Fibroblast of pulmonary artery (primary cell): ENCODE measurements at regions not wholly inside any gene's neighbourhood (a gene's known extent, or its start where the extent isn't known, plus 50 kb on each side); places are given as distances from the start of the nearest gene placed in this dataset.

Source experiments
- DNase-seq: peaks from one replicate; pipeline ENCODE4 v3.0.0-alpha.2; 2010; ENCODE audit warnings: low read depth
- H3K4me3 ChIP-seq: replicated peaks from 2 replicates; pipeline ENCODE4 v1.5.1; 2011; ENCODE audit warnings: low read depth, mild to moderate bottlenecking, control low read depth, low read length, moderate library complexity
- CTCF ChIP-seq: IDR thresholded peaks from 2 replicates; pipeline ENCODE4 v1.5.1; 2011; ENCODE audit warnings: mild to moderate bottlenecking, control low read depth, low read length, inconsistent platforms; ENCODE audit errors: missing control alignments

- DNase-seq, result peak; percentile 88
- TF ChIP-seq CTCF, result no peak
- H3K4me3 ChIP-seq, result no peak overlapping the region
Measured at GRCh38 chr3:99394831-99395778, 243.3 kb upstream of the COL8A1 start.

DNA sequence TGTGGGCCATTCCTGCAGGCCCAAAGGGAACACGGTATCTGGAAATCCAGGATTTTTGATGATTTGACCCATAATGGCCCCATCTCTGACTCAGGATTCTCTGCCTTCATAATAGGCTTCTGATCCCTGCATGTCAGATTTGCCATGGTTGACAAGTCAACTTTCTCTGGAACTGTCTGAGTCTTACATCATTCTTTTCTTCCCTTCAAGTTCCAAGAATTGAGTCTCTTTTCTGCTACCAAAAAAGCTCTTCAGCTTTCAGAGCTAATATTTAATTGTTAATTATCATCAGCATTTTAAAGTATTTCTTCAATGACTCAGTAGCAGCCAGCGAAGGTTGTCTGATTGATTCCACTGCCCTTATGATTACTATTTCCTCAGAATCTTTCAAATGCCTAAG lies 244.4 kb upstream of the COL8A1 start:
- H3K4me3 ChIP-seq, result no peak overlapping the region
- DNase-seq, result no peak
- TF ChIP-seq CTCF, result no peak

- no peak for DNase-seq
- H3K4me3 ChIP-seq, result no peak overlapping the region
- no peak for TF ChIP-seq CTCF
Measured at GRCh38 chr3:99388780-99389179, 249.6 kb upstream of the COL8A1 start.

GRCh38 chr3:99384596-99384995 lies 253.8 kb upstream of the COL8A1 start:
- no peak for DNase-seq
- H3K4me3 ChIP-seq, result no peak overlapping the region
- TF ChIP-seq CTCF, result no peak

DNA sequence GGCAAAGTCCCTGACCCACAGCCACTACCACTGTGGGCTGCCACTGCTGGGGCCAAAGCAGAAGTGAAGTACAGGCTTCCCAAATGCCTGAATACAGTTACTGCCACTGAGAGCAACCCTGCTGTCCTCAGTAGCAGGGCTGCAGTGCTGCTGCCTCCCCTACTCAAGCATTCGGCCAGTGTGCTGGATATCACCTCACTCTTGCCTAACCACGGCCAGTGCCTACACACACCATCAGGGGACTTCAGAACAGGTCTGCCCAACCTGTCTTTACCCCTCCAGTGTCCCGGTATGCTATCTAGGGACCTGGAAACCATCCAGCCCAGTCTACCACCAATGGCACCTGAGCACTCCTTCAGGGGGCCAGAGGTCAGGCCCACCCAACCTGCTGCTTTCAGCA lies 261.5 kb upstream of the COL8A1 start:
- TF ChIP-seq CTCF, result no peak
- no peak overlapping the region for H3K4me3 ChIP-seq
- no peak for DNase-seq

GRCh38 chr3:99373846-99374210 lies 264.6 kb upstream of the COL8A1 start:
- H3K4me3 ChIP-seq, result no peak overlapping the region
- no peak for DNase-seq
- no peak for TF ChIP-seq CTCF
